Stimulated activated CD8-positive, alpha-beta memory T cell treated with anti-CD3 and anti-CD28 coated beads, Interleukin-15, amount 100 ng/mL, for 48 hours (primary cell): ENCODE measurements at regions not wholly inside any gene's neighbourhood (a gene's known extent, or its start where the extent isn't known, plus 50 kb on each side); places are given as distances from the start of the nearest gene placed in this dataset.

Experiments
- DNase-seq, 2 donors: peaks; one replicate each; pipeline ENCODE4 v3.0.0-alpha.2; 2020; ENCODE audit warnings: low read depth in 2 of 2

GRCh38 chr9:7304627-7304995, 495.0 kb downstream of the DMAC1 start:
- DNase-seq: no peak

DNA sequence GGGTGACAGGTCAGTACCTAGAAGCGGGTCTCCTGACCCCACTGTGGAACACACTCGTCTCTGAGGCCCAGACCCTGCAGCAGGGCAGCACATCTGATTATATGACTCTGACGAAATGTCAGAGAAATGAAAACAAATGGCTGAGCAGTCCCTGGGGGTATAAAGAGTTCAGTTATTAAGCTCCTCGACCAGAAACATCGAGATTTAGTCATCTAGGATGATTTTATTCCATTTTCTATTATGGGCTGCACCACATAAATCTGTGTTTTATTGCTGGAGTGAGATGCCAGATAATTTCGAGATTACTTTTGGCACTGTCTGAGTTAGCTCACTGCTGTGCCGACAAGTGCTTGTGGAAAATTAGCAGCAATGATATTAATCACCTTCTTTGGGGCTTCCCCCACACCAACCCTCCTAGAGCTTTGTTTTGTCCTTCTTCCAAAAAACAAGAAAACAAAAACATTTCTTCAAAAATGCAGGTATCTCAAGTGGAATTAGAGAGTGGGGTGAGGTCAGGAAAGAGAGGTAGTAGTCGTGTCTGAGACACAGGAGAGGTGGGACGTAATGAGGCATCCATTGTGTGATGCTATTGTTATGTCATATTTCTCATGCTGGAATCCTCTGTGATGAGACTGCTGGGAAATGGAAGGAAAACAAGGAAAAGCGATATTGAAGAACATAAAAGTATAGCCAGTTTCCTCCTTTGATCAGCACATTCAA, 495.5 kb downstream of the DMAC1 start:
- DNase-seq: no peak

DNA sequence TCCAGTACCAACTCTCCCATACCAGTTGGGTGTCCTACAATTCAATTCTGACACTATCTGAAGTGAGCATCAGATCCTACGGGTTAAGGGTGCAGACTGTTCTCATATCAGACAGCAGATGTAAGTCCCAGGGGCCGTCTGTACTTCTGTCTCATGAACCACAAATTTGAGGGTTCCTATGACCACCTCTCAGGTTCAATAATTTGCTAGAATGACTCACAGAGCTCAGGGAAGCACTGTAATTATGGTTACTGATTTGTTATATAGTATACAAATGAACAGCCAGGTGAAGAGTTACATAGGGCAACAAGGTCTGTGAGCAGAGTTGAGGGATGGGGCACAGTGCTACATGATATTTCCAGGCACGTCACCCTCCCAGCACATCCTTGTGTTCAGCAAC, 499.1 kb downstream of the DMAC1 start:
- no peak for DNase-seq

DNA sequence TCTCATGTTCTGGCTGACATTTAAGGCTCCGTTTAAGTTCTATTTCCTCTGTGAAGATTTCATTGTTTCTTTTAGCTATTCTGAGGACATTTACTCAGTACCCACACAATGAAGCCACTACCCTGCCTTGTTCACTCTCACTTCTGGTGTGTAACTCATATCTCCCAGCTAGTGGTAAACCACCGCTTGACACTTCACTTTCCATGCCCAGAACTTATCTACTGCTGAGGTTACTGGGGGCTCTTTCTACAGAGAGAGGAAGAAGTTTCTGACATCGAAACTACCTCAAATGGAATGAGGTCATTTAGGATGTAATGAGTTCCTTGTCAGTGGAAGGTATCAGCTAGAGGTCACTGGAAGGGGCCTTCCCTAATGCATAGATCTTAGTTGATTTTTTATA, 501.5 kb downstream of the DMAC1 start:
- peak; percentile 43 to 52 for DNase-seq

GRCh38 chr9:7297521-7297920, 502.1 kb downstream of the DMAC1 start:
- DNase-seq: no peak

- DNase-seq: no peak
Measured at GRCh38 chr9:7293091-7293490, 506.5 kb downstream of the DMAC1 start.

- no peak for DNase-seq
Measured at GRCh38 chr9:7289773-7290172, 509.8 kb downstream of the DMAC1 start.

GRCh38 chr9:7287986-7288385, 511.6 kb downstream of the DMAC1 start:
- no peak for DNase-seq

GRCh38 chr9:7287065-7287464, 512.5 kb downstream of the DMAC1 start:
- no peak for DNase-seq

DNA sequence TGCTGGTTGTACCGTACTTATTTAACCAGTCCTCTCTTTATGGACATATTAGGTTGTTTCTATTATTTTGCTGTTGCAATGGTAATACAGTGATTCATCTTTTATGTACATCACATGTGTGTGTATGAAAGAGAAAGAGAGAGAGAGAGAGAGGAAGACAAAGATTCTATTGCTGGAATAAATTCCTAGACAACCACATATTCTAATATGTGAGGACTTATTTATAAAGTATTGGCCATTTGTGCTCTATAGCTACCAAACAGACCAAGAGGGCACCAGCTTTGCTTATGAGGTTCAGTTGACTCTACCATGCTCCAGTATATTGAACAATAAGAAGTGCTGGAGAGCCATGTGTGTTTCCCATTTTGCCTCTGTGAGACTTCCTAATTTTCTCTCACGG, 513.5 kb downstream of the DMAC1 start:
- no peak for DNase-seq

GRCh38 chr9:7285199-7285598, 514.4 kb downstream of the DMAC1 start:
- no peak for DNase-seq

DNA sequence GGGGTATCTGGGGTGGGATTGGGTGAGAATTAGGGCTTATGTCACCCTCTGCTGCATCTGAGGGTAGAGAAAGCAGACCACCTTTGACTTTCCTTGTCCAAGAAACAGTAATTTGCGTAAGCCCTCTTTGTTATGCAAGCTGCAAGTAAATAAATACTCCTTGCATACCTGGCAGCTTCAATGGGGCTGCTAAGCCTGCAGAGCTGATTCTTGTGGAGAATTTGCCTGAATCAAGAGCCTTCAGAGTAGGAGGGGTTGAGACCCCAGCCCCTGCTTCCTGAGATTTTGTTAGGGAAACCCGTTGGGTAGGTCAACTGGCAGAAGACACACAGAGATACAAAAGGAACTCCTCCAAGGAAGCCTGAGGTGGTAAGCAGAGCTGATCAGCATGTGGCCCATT, 515.1 kb downstream of the DMAC1 start:
- DNase-seq: no peak

DNA sequence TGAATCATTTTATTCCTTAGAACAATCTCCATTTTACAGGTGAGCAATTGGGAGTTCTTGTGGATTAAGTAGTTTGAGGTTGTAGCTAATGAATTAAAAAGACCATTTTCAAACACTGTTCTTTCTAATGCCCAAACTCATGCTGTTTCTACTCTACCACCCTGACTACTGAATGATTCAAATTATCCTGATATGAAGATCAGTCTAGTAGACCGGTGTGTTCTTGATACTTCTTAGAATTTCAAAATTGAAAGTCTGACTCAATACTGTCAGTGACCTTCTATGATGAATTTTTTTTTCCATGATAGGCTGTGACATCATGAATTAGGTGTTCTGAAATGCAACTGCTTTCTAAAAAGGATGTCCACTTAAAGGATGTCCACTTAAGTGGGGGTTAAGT, 515.5 kb downstream of the DMAC1 start:
- DNase-seq: no peak

DNA sequence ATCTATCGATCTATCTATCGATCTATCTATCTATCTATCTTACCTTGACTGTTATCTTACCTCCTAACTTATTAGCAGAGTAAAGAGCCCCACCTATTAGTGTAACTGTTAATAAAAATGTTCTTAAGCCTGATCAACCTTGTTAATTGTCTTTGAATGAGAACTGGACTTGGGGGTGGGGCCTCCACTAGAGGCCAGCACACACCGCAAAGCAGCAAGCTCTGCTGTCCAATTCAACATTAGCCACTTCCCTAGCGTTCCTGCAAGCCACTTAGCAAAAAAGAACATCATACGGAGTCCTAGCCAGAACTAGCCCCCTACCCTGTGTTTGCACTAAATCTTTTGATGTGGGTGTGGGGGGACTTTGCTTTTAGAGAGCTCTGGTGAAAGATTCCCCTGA, 515.8 kb downstream of the KDM4C start:
- no peak for DNase-seq

DNA sequence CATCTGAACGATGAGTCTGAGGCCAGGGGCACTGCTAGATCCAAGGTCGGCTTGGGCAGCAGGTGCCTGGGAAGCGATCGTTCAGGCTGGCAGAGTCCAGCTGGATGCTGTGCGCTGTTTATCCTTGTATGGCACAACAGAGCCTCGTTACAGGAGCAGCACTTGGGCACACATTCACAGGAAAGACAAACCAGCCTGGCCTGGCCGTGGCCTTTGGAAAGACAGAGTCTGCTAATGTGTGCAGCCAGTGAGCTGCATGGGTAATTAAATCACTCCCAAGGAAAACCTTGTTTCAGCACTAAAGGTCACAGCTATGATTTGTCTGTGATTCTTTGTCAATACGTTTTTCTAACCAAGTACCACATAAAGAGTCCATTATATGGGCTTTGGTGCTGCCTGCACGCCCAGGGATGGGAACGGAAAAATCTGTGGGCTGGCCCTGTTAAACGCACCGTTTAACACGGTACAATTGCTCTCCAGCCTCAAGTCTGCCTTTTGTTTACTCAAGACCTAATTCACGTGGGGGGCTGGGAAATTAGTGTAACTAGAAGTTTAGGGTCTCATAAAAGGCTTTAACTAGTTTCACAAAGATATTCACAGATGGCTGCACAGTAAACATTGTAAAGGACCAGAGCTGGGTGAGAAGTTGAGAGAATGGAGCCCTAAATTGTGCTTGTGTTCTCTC, 509.3 kb downstream of the KDM4C start:
- DNase-seq: no peak

GRCh38 chr9:7265181-7265580, 507.4 kb downstream of the KDM4C start:
- no peak for DNase-seq

GRCh38 chr9:7259544-7260241, 501.9 kb downstream of the KDM4C start:
- no peak for DNase-seq

DNA sequence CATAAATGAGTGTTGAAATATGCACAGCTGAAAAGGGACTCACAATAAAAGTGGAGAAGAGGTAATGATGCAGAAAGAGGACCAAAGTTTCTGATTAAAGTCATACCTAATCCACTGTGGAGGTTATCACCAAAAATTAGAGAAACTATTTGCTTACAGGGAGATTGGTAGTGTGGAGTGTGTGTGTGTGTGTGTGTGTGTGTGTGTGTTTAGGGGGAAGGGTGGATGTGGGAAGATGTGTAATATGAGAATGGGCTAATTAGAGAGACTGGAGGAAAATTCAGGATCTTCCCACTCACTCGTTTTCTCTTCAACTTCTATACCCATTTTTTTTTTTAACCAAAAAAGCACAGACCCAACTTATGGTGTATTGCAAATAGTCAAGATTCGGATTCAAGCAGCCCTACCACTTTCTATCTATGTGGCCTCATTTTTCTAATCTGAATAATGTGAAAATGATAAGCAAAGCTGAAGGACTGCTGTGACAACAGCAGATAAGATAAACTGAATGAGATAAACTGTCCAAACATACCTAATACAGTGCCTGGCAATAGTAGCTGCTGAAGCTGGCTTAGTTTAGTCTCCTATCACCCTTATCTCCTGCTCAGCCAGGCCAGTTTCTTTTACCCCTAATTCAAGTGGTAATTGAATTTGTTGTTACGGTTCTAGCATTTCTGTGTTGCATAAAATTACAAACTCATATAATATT, 501.1 kb downstream of the KDM4C start:
- DNase-seq: no peak

DNA sequence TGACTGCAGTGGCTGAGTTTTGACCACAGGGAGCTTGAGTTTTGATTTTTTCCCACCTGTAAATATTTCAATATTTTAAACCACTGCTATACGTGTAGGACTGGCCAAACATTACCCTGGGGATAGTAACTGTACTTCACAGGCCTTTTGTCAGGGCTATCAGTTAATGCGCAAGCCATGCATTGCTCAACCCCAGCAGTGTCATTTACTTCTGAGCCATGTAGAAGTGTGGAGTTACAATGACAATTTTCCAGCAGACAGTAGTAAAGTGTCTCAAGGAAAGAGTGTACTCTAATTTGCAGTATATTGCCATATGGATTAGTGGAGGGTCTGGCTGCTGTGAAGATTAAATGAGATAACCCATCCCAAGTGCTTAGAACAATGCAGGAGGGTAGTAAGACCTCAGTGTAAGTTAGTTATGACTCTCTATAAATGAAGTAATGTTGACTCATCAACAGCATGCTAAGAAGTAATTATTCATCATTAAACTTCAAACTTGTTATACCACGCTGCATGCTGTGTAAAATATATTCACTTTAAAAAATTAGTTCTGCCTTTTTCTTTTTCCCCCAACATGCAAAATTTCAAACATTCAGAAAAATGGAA, 489.2 kb downstream of the KDM4C start:
- DNase-seq: no peak

- no peak for DNase-seq
Measured at GRCh38 chr9:7245976-7246580, 488.3 kb downstream of the KDM4C start.

DNA sequence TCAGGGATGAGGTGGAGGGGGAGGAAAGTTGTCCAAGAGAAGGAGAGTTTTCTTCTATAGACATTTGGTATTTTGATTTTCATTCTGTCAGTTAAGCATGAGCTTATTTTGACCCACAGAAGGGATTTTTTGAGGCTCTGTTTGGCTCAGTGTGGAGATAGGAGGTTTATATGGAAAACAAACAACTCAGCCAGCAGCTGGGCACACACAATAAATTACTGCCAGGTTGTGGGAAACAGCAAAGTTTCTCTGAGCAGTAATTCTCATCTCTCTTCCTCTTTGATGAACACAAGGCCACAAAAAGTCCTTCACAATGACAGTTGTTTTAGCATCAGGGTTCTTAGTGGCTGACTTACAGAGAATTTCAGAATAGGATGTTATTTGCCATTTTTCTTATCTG, 486.1 kb downstream of the KDM4C start:
- DNase-seq: no peak

- no peak for DNase-seq
Measured at GRCh38 chr9:7242126-7242525, 484.4 kb downstream of the KDM4C start.
